IMR-90 (cell line): ENCODE measurements at regions not wholly inside any gene's neighbourhood (a gene's known extent, or its start where the extent isn't known, plus 50 kb on each side); places are given as distances from the start of the nearest gene placed in this dataset.

Source experiments
- ATAC-seq: fragments of 200-7000 bp; cut with Tn5 transposase; 2 replicates; pipeline ENCODE4 v1.9.1; 2020; ENCODE audit warnings: low read depth, mild to moderate bottlenecking, moderate library complexity
- BruUV-seq: library from RNA; stranded (reverse); fragments of 400-500 nt; replicated peaks from 2 replicates; lab custom pipeline; 2021; lab: Mats Ljungman, UMichigan
- CTCF ChIA-PET: fragments of 300-600 bp; formaldehyde crosslinking; extraction: SDS; loops from one replicate; lab custom pipeline; 2021; ENCODE audit warnings: antibody characterized with exemption; lab: Yijun Ruan, JAX
- POLR2A ChIA-PET: fragments of 300-600 bp; sonication (Branson Sonifier 250); formaldehyde crosslinking; loops from one replicate; lab custom pipeline; 2022; ENCODE audit warnings: antibody characterized with exemption; ENCODE audit not compliant: unreplicated experiment; lab: Charles Lee
- DNase-seq: peaks from one replicate; pipeline ENCODE4 v3.0.0; 2013
- H2AFZ ChIP-seq: replicated peaks from 2 replicates; pipeline ENCODE3; 2013; ENCODE audit warnings: low read length, mild to moderate bottlenecking; ENCODE audit not compliant: poor library complexity
- H2AK5ac ChIP-seq: 2 replicates; pipeline ENCODE4 v1.6.1; 2013; ENCODE audit warnings: low read depth, low read length, inconsistent platforms
- H2AK9ac ChIP-seq: replicated peaks from 2 replicates; pipeline ENCODE3; 2013; ENCODE audit warnings: mild to moderate bottlenecking, low read depth, low read length, moderate library complexity; ENCODE audit not compliant: poor library complexity
- H2BK120ac ChIP-seq: 2 replicates; pipeline ENCODE4 v1.6.1; 2013; ENCODE audit warnings: low read depth, low read length, inconsistent platforms
- H2BK15ac ChIP-seq: 3 replicates; pipeline ENCODE4 v1.6.1; 2013; ENCODE audit warnings: low read depth, low read length, inconsistent platforms
- H2BK20ac ChIP-seq: 2 replicates; pipeline ENCODE4 v1.6.1; 2013; ENCODE audit warnings: low read depth, mild to moderate bottlenecking, inconsistent platforms, low read length, moderate library complexity
- H2BK5ac ChIP-seq: 2 replicates; pipeline ENCODE4 v1.6.1; 2013; ENCODE audit warnings: mild to moderate bottlenecking, low read depth, low read length, inconsistent platforms; ENCODE audit not compliant: poor library complexity, severe bottlenecking
- H3K14ac ChIP-seq: replicated peaks from 2 replicates; pipeline ENCODE4 v1.6.1; 2013; ENCODE audit warnings: low read depth, low read length, inconsistent platforms
- H3K18ac ChIP-seq: 2 replicates; pipeline ENCODE4 v1.6.1; 2013; ENCODE audit warnings: low read depth, low read length, control low read depth
- H3K23ac ChIP-seq: 2 replicates; pipeline ENCODE4 v1.6.1; 2013; ENCODE audit warnings: low read depth, low read length, inconsistent platforms
- H3K27ac ChIP-seq: 2 replicates; pipeline ENCODE4 v1.5.1; 2013; ENCODE audit warnings: mild to moderate bottlenecking, control low read depth, low read length; ENCODE audit not compliant: insufficient read depth
- H3K27me3 ChIP-seq: 2 replicates; pipeline ENCODE4 v1.6.1; 2013; ENCODE audit warnings: low read length; ENCODE audit not compliant: control insufficient read depth, insufficient read depth
- H3K36me3 ChIP-seq: 2 replicates; pipeline ENCODE4 v1.6.1; 2013; ENCODE audit warnings: low read length, mixed read lengths; ENCODE audit not compliant: control insufficient read depth, insufficient read depth
- H3K4ac ChIP-seq: 2 replicates; pipeline ENCODE4 v1.6.1; 2013; ENCODE audit warnings: low read depth, low read length, inconsistent platforms
- H3K4me1 ChIP-seq: 2 replicates; pipeline ENCODE4 v1.6.1; 2013; ENCODE audit warnings: low read length, mixed read lengths; ENCODE audit not compliant: control insufficient read depth, insufficient read depth
- H3K4me2 ChIP-seq: 2 replicates; pipeline ENCODE4 v1.6.1; 2013; ENCODE audit warnings: low read depth, mild to moderate bottlenecking, control low read depth, low read length, moderate library complexity
- H3K4me3 ChIP-seq: 2 replicates; pipeline ENCODE4 v1.5.1; 2013; ENCODE audit warnings: low read depth, mild to moderate bottlenecking, control low read depth, low read length, moderate library complexity; ENCODE audit not compliant: insufficient read depth
- H3K56ac ChIP-seq: 2 replicates; pipeline ENCODE4 v1.6.1; 2013; ENCODE audit warnings: low read length, inconsistent platforms; ENCODE audit not compliant: insufficient read depth; ENCODE audit errors: extremely low read depth
- H3K79me1 ChIP-seq, 2 experiments: 2 replicates each; pipeline ENCODE4 v1.6.1; 2013; ENCODE audit warnings: low read length in 2 of 2, inconsistent platforms in 1 of 2, low read depth in 1 of 2
- H3K9ac ChIP-seq: 2 replicates; pipeline ENCODE4 v1.6.1; 2013; ENCODE audit warnings: low read depth, low read length, control low read depth
- H3K9me1 ChIP-seq: 2 replicates; pipeline ENCODE4 v1.6.1; 2013; ENCODE audit warnings: low read length, inconsistent platforms; ENCODE audit not compliant: insufficient read depth
- H3K9me3 ChIP-seq: 2 replicates; pipeline ENCODE4 v1.6.1; 2013; ENCODE audit warnings: low read length; ENCODE audit not compliant: control insufficient read depth, insufficient read depth
- H4K20me1 ChIP-seq: 2 replicates; pipeline ENCODE4 v1.6.1; 2013; ENCODE audit warnings: low read length, inconsistent platforms; ENCODE audit not compliant: insufficient read depth
- H4K5ac ChIP-seq: 2 replicates; pipeline ENCODE4 v1.6.1; 2013; ENCODE audit warnings: mild to moderate bottlenecking, low read depth, low read length, control low read depth
- H4K8ac ChIP-seq, 2 experiments: 2 replicates each; pipeline ENCODE4 v1.6.1; 2013; ENCODE audit warnings: low read depth in 2 of 2, low read length in 2 of 2, control low read depth in 1 of 2, inconsistent platforms in 1 of 2
- H4K91ac ChIP-seq: 2 replicates; pipeline ENCODE4 v1.6.1; 2013; ENCODE audit warnings: low read depth, low read length, inconsistent platforms; ENCODE audit not compliant: insufficient read depth
- ELK1 ChIP-seq: fragments of 150-350 bp; IDR thresholded peaks from 2 replicates; pipeline ENCODE4 v1.6.1; 2016; ENCODE audit warnings: low read depth, mild to moderate bottlenecking, low read length, moderate library complexity, borderline replicate concordance
- MAZ ChIP-seq: IDR thresholded peaks from 2 replicates; pipeline ENCODE4 v1.6.1; 2012; ENCODE audit warnings: low read depth, mild to moderate bottlenecking, low read length, improper control_type of control experiment, moderate library complexity, borderline replicate concordance
- NFE2L2 ChIP-seq: fragments of 150-350 bp; IDR thresholded peaks from 2 replicates; pipeline ENCODE4 v1.6.1; 2016; ENCODE audit warnings: low read depth, mild to moderate bottlenecking, low read length
- POLR2A ChIP-seq: IDR thresholded peaks from 2 replicates; pipeline ENCODE4 v1.6.1; 2012; ENCODE audit warnings: mild to moderate bottlenecking, low read depth, low read length
- USF2 ChIP-seq: fragments of 150-350 bp; IDR thresholded peaks from 2 replicates; pipeline ENCODE4 v1.6.1; 2017; ENCODE audit warnings: mild to moderate bottlenecking, antibody characterized with exemption, low read length, low read depth
- WGBS, 2 experiments: methylation state at CpG; one replicate each; pipeline versions ENCODE4 v1.1.5 to v1.1.7; 2013; ENCODE audit warnings: missing lambda C conversion rate in 2 of 2; ENCODE audit not compliant: insufficient read length in 1 of 2; ENCODE audit errors: extremely low coverage in 2 of 2; 5-methylcytosine and 5-hydroxymethylcytosine counted together
- dilution Hi-C: fragments of 300-500 bp; cut with HindIII; formaldehyde crosslinking; loops from one replicate; pipeline ENCODE4 v1.14.3; 2018; ENCODE audit warnings: low sequenced_read_pairs; ENCODE audit not compliant: unreplicated experiment
- in situ Hi-C: fragments of 300-500 bp; cut with MboI; formaldehyde crosslinking; loops from 3 replicates; pipeline ENCODE4 v1.14.3; 2019; ENCODE audit warnings: low sequenced_read_pairs, inconsistent platforms, mixed read lengths
- intact Hi-C: fragments of 100-400 bp; cut with micrococcal nuclease; formaldehyde crosslinking; loops from 2 replicates; pipeline ENCODE4 v1.10.0; 2022

GRCh38 chr1:50278961-50279360 is 144.3 kb downstream of the DMRTA2 start:
- H3K36me3 ChIP-seq = no peaks in the 10 kb centered on the region
- no peak overlapping the region for H2BK120ac ChIP-seq
- ATAC-seq (no peak), DNase-seq (no peak)
- H3K56ac ChIP-seq = no peak overlapping the region
- intact Hi-C loops = no loop called here
- H3K9me3 ChIP-seq = peaks cover 7% of the 10 kb centered on the region
- no peak overlapping the region for H3K9ac ChIP-seq
- no peak overlapping the region for H3K23ac ChIP-seq
- H2BK5ac ChIP-seq = no peak overlapping the region
- WGBS, 2 experiments = no CpG with 5 or more reads among the region's 3 CpGs
- H3K79me1 ChIP-seq = no peaks in the 10 kb centered on the region
- TF ChIP-seq ELK1 = no peak
- no peak for TF ChIP-seq MAZ
- no peak for TF ChIP-seq NFE2L2
- TF ChIP-seq POLR2A = no peak
- TF ChIP-seq USF2 = no peak
- POLR2A ChIA-PET = no interaction called here
- no peak overlapping the region for H2BK15ac ChIP-seq
- H2AK9ac ChIP-seq = no peak overlapping the region
- no peak overlapping the region for H3K14ac ChIP-seq
- BruUV-seq = no TSS peak
- no peak overlapping the region for H3K18ac ChIP-seq
- dilution Hi-C loops = no loop called here
- H4K8ac ChIP-seq = no peak overlapping the region
- no peak overlapping the region for H2AK5ac ChIP-seq
- H4K20me1 ChIP-seq = no peaks in the 10 kb centered on the region
- H3K27ac ChIP-seq = no peak overlapping the region
- H2BK20ac ChIP-seq = no peak overlapping the region
- no peak overlapping the region for H4K5ac ChIP-seq
- in situ Hi-C loops = no loop called here
- no peaks in the 10 kb centered on the region for H3K4me1 ChIP-seq
- no peaks in the 10 kb centered on the region for H3K9me1 ChIP-seq
- no peak overlapping the region for H3K4ac ChIP-seq
- no peaks in the 10 kb centered on the region for H3K27me3 ChIP-seq
- H4K91ac ChIP-seq = no peak overlapping the region
- no peak overlapping the region for H3K4me3 ChIP-seq
- H3K4me2 ChIP-seq = no peak overlapping the region
- H2AFZ ChIP-seq = no peak overlapping the region
- CTCF ChIA-PET = no interaction called here
